ENCODE measurements at regions not wholly inside any gene's neighbourhood (a gene's known extent, or its start where the extent isn't known, plus 50 kb on each side); places are given as distances from the start of the nearest gene placed in this dataset.

DNA sequence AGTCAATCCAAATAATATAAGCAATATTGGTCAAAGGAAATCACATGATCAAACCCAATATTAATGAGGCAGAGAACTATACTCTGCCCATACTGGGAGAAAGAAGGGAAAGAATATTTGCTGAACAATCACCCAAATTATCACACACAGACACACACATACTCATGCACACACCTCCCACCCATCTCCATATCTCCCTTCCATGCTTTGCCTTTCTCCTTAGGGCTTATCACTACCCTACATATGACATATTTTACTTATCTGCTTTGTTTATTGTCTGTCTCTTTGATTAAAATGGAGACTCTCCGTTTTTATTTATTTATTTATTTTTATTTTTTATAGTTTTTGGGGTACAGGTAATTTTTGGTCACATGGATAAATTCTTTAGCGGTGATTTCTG is 112.9 kb upstream of the NHS start:
- Histone ChIP-seq H3K27ac (ENCODE audit: low read depth, low read length, poor library complexity, severe bottlenecking) (no peak overlapping the region), H3K79me2 (ENCODE audit: insufficient read depth, low read length) (no peaks in the 10 kb centered on the region), H3K9ac (ENCODE audit: low read length) (no peak overlapping the region), H3K4me3 (ENCODE audit: low read depth, low read length, poor library complexity, severe bottlenecking) (no peak overlapping the region), H3K4me1 (ENCODE audit: insufficient read depth, low read length, severe bottlenecking) (no peaks in the 10 kb centered on the region), H3K4me2 (ENCODE audit: low read length) (no peak overlapping the region), H3F3A (ENCODE audit: insufficient read depth, low read length) (no peaks in the 10 kb centered on the region), H3K36me3 (ENCODE audit: insufficient read depth, low read length) (no peaks in the 10 kb centered on the region), H4K20me1 (ENCODE audit: insufficient read depth, low read length) (no peaks in the 10 kb centered on the region), H3K9me3 (ENCODE audit: low read length) (no peaks in the 10 kb centered on the region), H3K27me3 (ENCODE audit: insufficient read depth, low read length) (no peaks in the 10 kb centered on the region), H3K9me2 (ENCODE audit: low read depth, low read length) (no peaks in the 10 kb centered on the region), H2AFZ (ENCODE audit: low read length) (no peak overlapping the region)
- TF ChIP-seq, protein P1, sequence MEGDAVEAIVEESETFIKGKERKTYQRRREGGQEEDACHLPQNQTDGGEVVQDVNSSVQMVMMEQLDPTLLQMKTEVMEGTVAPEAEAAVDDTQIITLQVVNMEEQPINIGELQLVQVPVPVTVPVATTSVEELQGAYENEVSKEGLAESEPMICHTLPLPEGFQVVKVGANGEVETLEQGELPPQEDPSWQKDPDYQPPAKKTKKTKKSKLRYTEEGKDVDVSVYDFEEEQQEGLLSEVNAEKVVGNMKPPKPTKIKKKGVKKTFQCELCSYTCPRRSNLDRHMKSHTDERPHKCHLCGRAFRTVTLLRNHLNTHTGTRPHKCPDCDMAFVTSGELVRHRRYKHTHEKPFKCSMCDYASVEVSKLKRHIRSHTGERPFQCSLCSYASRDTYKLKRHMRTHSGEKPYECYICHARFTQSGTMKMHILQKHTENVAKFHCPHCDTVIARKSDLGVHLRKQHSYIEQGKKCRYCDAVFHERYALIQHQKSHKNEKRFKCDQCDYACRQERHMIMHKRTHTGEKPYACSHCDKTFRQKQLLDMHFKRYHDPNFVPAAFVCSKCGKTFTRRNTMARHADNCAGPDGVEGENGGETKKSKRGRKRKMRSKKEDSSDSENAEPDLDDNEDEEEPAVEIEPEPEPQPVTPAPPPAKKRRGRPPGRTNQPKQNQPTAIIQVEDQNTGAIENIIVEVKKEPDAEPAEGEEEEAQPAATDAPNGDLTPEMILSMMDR (IDR thresholded peaks at IDR 0.05; ENCODE audit: low read length), result no peak
- no peak for TF ChIP-seq EZH2 (IDR thresholded peaks at IDR 0.05; ENCODE audit: borderline replicate concordance, low read length)

DNA sequence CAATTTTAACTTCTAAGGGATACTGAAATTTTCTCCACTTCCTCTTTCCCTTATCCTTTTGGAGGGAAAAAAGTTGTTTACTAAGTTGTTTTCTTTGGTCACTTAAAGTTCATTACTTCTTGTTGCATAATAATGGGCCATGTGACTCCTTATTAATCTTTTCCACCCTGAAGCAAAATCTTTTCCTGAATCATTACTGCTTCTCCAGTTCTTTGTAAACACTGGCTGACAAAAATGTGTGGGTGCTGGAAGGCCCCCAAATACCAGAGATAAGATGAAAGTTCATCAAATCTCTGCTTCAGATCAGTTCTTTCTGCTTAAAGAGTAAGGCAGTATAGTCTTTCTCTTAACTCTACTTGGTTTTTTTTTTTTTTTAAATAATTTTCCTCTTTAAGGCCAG is 108.9 kb upstream of the NHS start:
- H3K9me2 ChIP-seq (ENCODE audit: low read depth, low read length), result no peaks in the 10 kb centered on the region
- no peaks in the 10 kb centered on the region for H4K20me1 ChIP-seq (ENCODE audit: insufficient read depth, low read length)
- H3K9ac ChIP-seq (ENCODE audit: low read length), result no peak overlapping the region
- H3K4me1 ChIP-seq (ENCODE audit: insufficient read depth, low read length, severe bottlenecking), result no peaks in the 10 kb centered on the region
- no peak overlapping the region for H3K4me3 ChIP-seq (ENCODE audit: low read depth, low read length, poor library complexity, severe bottlenecking)
- H2AFZ ChIP-seq (ENCODE audit: low read length), result no peak overlapping the region
- no peak overlapping the region for H3K27ac ChIP-seq (ENCODE audit: low read depth, low read length, poor library complexity, severe bottlenecking)
- H3K4me2 ChIP-seq (ENCODE audit: low read length), result no peak overlapping the region
- no peaks in the 10 kb centered on the region for H3F3A ChIP-seq (ENCODE audit: insufficient read depth, low read length)
- H3K9me3 ChIP-seq (ENCODE audit: low read length), result no peaks in the 10 kb centered on the region
- TF ChIP-seq, protein P1 (IDR thresholded peaks at IDR 0.05; ENCODE audit: low read length), result no peak
- no peak for TF ChIP-seq EZH2 (IDR thresholded peaks at IDR 0.05; ENCODE audit: borderline replicate concordance, low read length)
- no peaks in the 10 kb centered on the region for H3K79me2 ChIP-seq (ENCODE audit: insufficient read depth, low read length)
- H3K27me3 ChIP-seq (ENCODE audit: insufficient read depth, low read length), result no peaks in the 10 kb centered on the region
- H3K36me3 ChIP-seq (ENCODE audit: insufficient read depth, low read length), result no peaks in the 10 kb centered on the region

DNA sequence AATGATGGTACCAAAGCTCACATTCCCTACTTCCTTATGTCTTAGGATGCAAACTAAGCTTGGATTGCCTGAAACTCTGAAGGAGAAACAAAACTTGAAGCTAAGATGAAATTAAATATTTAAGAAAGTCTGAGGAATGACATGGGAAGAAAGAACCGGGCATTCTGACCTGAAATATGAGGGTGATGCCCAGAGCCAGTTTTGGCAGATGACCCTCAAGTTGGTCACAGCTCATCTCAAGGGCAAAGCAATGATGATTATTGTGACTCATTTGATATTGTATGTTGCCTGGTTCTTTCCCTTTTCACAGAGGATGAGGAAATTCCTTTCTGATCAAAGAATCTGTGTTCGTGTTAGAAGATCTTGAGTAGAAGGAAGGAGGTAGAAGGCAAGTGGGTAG is 96.0 kb upstream of the NHS start:
- TF ChIP-seq, protein P1 (IDR thresholded peaks at IDR 0.05; ENCODE audit: low read length), result no peak
- no peak for TF ChIP-seq EZH2 (IDR thresholded peaks at IDR 0.05; ENCODE audit: borderline replicate concordance, low read length)

More for the DNA sequence above, 96.0 kb upstream of the NHS start:
- no peak overlapping the region for H3K4me2 ChIP-seq (ENCODE audit: low read length)
- no peak overlapping the region for H3K9ac ChIP-seq (ENCODE audit: low read length)
- H3K9me3 ChIP-seq (ENCODE audit: low read length), result no peaks in the 10 kb centered on the region
- H3K27me3 ChIP-seq (ENCODE audit: insufficient read depth, low read length), result no peaks in the 10 kb centered on the region
- no peak overlapping the region for H3K4me3 ChIP-seq (ENCODE audit: low read depth, low read length, poor library complexity, severe bottlenecking)
- no peaks in the 10 kb centered on the region for H3K36me3 ChIP-seq (ENCODE audit: insufficient read depth, low read length)
- no peaks in the 10 kb centered on the region for H3F3A ChIP-seq (ENCODE audit: insufficient read depth, low read length)
- no peak overlapping the region for H2AFZ ChIP-seq (ENCODE audit: low read length)
- H3K27ac ChIP-seq (ENCODE audit: low read depth, low read length, poor library complexity, severe bottlenecking), result no peak overlapping the region
- no peaks in the 10 kb centered on the region for H4K20me1 ChIP-seq (ENCODE audit: insufficient read depth, low read length)
- no peaks in the 10 kb centered on the region for H3K79me2 ChIP-seq (ENCODE audit: insufficient read depth, low read length)
- no peaks in the 10 kb centered on the region for H3K9me2 ChIP-seq (ENCODE audit: low read depth, low read length)
- H3K4me1 ChIP-seq (ENCODE audit: insufficient read depth, low read length, severe bottlenecking), result no peaks in the 10 kb centered on the region

Data from OCI-LY1 (cell line).